Fibroblast of upper back skin (primary cell): ENCODE measurements at regions not wholly inside any gene's neighbourhood (a gene's known extent, or its start where the extent isn't known, plus 50 kb on each side); places are given as distances from the start of the nearest gene placed in this dataset.

ENCODE experiments used
- DNase-seq: peaks from one replicate; pipeline ENCODE4 v3.0.0-alpha.2; 2013

DNA sequence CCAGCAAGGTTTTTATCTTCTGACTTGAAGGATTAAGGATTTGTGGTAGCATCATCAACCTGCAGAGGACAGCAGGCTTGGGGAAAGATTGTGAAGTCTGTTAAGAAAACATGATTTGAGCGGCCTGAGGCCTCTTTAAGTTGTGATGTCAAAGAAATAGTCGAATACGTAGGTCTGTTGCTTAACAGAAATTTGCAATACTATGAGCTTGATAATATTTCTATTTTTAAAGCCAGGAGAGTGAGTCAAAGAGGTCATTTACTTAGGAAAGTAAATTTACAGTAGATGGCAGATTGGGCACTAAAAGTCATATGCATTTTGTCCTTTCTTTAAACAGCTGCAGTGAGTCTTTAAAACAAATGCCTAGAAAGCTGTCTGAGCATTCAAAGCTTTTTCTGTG, 336.3 kb downstream of the DIPK2A start:
- DNase-seq, result no peak

DNA sequence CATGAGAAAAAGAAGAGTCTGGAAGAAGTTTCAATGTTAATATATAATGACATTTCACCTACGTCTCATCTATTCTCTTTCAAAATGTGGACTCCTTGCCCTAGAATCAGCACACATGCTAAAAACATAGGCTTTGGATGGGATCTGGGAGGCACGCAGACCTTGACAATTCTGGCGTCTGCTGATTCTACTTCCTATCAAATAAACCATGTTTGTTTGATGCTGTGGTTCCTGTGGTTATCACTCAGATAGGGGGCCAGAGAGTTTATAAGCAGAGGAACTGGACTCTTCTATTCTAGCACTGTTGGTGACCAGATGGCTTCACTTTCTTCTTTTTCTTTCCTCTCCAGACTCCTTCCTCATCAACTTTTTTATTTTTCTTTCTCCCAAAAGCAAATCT, 336.8 kb downstream of the DIPK2A start:
- no peak for DNase-seq

DNA sequence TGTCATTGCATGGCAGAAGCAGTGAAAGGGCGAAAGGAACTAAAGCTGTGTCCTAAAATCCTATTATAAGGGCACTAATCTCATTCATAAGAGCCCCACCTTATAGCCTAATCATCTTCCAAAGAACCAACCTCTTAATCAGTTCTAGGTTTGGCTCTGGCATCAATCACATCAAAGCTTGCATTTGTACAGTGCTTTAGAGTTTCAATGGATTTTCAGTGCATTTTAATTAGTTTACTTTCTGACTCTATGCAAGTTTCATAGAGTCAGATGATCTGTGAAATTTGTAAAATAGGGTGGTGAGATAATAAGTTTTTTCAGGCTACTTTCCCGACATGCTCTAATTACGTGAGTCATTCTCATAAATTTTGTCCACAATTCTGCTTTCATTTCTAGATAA, 341.1 kb downstream of the DIPK2A start:
- DNase-seq, result no peak

DNA sequence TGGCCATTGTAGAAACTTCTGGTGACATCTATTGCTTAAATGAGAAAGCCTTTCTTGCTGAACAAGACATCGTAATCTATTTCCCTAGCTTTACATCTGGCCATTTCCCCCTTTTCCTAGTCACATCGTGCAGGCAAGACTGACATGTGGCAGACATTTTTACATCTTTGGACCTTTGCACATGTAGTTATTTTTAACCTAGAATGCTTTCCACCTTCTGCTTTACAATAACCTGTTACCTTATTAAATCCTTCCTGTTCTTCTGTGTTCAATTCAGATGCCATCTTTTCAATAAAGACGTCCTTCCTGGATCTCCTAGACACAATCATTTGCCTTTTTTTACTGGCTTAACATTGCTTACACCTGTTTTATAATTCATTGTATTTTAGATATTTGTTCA, 343.3 kb downstream of the DIPK2A start:
- no peak for DNase-seq

DNA sequence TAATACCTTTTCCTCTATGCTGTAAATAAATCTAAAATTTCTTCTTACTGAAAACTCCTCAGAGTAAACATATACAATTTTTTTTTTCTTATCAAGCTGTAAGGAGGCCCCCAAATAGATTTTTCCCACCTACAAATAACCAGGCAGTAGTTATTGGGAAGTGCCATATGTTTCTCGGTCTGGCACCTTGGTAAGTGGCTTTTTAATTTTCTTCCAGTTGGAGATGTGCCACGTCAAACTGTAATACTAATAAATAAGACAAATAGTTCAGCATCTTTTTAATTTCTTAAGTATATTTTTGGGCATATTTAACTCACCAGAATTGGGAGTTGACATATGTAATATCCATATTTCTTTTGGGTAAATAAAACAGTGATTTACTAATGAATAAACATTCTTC, 346.3 kb downstream of the DIPK2A start:
- DNase-seq, result no peak

DNA sequence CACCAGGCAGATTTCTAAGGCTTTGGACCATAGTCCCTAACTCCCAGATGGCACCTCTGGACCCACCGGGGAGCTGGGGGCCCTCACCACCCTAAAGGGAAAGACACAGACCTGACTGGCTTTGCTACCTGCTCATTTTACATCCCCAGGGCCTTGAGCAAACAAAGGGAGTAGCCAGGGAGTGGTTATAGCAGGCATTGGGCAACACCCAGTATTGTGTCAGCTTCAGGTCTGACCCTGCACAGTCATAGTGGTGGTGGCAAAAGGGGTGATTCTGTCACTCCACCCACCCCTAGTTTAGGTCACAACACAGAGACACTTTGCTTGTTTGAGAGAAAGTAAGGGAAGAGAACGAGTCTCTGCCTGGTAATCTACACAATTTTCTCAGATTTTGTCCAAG, 352.5 kb downstream of the DIPK2A start:
- no peak for DNase-seq

DNA sequence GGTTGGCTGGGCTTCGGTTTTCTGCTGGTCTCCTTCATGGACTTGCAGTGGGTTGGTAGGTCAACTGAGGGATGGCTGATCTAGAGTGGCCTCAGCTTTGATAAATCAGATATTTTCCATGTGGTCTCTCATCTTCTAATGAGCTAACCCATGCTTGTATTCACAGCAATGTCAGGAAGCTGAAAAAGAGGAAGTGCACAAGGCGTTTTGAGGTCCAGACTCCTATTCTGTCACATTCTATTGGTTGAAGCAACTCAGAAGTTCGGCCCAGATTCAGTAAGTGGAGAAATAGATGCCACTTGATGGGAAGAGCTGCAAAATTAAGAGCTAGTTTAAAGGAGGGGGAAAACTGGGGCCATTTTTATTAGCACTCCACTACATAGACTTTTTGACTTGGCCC, 361.2 kb downstream of the DIPK2A start:
- no peak for DNase-seq

DNA sequence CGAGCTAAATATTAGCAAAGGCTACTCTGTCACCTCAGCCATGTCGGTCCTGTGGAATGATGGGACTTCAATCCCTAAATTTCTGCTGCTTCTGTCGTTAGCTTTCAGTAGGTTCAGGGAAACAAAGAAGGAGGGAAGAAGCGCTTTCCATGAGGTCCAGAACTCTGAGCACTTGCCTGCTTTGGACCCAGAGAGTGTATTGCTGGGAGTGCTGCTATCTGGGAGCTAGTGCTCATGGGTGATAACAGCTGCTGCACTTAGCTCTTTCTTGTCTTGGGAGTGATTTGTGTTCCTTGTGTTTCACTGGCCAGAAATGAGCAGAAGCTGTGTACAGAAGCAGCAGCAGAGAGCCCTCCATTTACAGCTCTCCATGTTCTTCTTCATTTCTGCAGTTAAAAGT, 369.8 kb downstream of the DIPK2A start:
- DNase-seq, result no peak

DNA sequence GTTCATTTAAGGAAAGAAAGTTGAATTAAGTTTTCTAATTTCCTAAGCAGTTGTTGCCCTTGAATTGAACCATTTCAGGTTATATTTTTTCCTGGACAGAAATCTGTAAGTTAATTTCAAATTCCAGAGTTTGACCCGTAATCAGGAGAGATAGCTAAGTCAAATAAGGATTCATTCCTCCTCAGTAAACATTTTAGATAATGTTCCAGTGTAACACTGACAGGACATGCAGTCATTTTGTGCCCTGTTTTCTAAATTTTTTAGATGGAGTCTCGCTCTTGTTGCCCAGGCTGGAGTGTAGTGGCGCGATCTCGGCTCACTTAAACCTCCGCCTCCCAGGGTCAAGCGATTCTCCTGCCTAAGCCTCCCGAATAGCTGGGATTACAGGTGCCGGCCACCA, 371.7 kb downstream of the DIPK2A start:
- no peak for DNase-seq

DNA sequence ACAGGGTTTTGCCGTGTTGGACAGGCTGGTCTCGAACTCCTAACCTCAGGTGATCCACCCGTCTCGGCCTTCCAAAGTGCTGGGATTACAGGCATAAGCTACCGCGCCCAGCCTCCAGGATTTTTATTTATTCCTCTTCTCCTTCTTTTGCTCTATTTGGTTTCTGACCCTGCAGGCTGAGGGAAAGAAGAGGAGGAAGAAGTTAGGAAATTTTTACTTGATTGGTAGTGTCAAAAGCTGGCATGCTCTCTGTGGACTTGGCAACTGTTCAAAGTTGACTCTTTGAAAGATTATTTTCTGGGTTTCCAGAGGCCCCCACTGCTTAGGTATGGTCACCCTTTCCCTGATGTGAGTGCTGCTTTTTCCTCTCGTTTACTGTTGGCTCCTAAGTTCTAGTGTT, 372.2 kb downstream of the DIPK2A start:
- DNase-seq, result no peak

DNA sequence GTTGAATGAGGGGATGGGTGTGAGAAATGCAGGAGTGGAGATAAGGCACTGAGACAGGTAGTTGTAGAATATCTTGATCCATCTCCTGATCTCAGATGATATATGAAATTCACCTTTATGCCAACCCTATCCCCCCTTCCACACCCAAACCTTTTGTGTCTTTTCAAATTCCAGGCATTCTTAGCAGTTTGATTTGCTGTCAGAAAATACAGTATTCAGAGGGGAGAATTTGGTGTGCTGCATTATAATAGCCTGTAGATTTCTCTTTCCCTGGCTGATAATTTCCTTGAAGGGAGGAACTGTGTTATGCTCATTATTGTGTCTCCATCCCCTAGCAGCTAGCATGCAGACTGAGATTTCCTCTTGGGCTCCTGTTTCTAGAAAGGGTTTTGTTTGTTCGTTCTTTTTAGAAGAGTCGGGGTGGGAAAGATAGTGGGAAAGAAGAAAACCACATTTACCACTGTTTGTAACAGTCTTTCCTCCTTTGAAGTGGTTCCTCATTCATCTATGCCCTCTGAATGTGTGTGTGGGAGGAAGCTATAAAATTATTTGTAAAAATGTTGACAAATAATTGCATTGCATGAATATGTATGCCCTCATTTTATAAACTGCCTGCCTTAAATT, 373.4 kb downstream of the DIPK2A start:
- no peak for DNase-seq

DNA sequence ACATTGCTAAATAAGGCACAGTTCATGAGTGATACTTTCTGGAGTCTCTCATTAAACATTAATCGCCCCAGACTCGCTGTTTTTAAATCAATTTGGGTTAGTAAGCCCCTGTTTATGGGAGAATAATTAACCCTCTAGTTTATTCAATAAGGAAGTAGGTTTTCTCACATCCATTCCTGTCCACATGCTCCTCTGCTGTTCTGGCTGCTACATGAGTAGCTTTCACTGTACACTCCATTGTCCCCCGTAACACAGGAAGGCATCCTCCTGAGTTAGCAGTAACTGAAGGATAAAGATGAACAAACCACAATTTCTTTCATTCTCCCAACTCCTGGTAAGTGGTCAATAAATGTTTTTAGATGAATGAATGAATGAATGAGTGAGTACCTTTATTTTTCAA, 378.5 kb downstream of the DIPK2A start:
- no peak for DNase-seq

DNA sequence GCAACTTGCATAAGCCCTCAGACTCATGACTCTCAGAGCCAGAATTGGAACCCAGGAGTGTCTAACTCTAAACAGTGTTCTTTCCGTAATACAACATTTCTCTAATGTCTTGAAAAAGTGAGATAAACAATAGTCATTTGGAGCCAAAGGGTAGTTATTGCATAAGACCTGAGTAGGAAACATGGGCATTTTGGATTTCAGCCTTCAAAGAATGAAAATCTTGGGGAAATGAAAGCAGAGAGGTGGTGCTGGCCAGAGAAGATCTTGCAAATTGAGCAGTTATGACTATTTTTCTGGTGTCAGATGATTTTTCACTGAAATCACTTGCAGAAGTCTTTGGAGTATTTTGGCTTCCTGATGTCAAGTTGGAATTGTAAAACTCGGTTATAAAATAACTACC, 379.4 kb downstream of the DIPK2A start:
- no peak for DNase-seq

DNA sequence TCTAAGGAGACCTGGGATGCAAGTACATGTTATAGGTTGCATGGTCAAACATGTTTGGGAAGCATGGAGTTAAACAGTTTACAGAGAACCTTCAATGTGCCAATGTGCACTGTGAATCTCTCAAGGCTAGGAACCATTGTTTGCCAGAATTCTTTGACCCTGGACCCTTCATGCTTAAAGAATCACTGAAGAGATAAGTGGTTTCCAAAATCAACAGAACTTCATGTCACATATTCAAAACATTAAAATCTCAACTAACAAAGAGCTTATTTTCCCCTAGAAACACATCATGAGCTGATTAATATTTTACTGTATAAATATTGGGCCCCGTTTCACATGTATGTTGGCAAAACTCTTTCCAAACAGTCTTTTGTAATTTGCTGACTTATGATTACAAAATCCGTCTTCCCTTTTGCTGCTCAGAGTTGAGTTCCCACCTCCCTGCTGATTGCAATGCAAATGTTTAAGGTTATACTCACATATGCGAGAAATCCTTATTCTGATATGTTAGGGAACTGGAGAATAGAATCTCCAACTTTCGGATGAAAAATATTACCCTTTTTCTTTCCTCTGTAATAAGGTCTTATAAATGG, 380.2 kb downstream of the DIPK2A start:
- DNase-seq, result no peak

DNA sequence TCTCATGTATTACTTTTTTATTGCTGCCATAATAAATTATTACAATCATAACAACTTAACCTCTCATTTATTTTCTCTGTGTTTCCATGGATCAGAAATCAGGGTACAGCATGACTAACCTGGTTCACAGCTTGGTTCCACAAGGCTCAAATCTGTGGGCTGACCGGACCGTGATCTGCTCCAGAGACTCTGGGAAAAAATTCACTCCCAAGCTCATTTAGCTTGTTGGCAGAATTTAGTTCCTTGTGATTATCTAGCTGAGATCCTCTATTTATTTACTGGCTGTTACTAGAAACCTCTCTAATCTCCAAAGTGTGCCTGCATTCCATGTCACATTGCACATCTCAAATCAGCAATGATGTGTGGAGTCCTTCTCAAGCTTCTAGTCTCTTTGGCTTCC, 386.6 kb downstream of the DIPK2A start:
- DNase-seq, result no peak

DNA sequence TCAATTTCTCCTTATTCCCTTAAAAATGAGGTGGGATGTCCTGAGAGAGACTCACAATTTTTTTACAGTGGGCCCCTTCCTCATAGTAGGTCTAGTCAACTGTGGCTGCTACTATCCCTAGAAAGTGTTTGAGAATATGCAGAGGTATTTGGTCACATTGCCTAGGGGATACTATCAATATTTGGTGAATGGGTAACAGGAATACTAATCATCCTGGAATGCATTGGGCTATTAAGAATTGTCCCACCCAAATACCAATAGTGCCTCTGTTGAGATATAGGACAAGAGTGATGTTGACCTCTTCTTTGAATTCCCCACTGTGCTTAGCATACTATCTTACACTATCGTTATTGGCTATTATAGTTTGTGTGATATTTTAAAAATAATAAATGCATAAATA, 389.4 kb downstream of the DIPK2A start:
- DNase-seq, result peak; percentile 10

DNA sequence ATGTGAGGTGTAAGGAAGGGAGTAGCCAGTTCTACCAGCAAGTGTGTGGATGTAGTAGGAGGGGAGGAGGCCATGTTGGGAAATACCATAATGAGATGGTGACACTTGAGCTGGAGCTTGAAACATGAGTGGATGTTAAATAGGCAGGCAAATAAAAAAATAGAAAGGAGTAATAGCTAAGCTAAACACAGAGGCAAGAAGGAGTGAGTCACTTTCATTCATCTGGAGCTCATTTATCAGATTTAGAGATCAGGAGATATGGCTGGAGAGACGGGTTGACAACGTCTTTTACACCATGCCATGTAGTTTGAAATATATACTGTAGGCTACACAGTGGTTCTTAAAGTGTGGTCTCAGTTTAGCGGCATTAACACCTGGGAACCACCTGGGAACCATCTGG, 390.5 kb downstream of the DIPK2A start:
- peak; percentile 75 for DNase-seq

DNA sequence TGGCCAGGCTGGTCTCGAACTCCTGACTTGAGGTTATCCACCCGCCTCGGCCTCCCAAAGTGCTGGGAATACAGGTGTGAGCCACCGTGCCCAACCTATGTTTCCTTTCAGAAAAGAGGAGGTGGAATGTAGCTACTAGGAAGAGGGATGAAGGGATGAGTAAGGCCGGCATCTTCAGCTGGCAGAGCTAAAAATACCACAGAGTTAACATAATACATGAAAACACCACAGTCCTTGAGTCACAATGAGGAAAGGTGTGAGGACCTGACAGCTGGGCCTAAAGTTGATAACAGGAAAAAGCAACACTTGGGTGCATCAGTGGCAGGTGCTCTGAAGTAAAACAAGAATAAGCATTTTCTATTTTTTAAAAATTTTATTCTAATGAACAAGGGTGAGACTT, 392.2 kb downstream of the DIPK2A start:
- DNase-seq, result no peak

DNA sequence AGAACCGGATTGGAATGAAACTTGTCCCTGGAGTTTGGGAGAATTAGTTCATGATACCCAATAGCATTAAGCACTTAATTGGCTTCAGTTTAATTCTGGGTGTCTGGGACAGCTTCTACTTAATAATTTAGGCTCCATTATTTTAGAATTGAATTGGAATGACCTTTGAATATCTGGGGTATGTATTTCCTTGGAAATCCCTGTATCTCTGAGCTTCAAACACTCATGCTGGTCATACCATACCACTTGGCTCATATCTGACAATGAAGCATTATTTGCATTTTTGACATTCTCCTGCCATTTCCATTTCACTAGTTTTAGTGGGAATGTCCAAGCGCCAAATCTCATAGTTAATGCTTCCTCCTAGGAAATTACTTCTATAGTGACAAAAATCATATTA, 393.1 kb downstream of the DIPK2A start:
- peak; percentile 16 for DNase-seq

DNA sequence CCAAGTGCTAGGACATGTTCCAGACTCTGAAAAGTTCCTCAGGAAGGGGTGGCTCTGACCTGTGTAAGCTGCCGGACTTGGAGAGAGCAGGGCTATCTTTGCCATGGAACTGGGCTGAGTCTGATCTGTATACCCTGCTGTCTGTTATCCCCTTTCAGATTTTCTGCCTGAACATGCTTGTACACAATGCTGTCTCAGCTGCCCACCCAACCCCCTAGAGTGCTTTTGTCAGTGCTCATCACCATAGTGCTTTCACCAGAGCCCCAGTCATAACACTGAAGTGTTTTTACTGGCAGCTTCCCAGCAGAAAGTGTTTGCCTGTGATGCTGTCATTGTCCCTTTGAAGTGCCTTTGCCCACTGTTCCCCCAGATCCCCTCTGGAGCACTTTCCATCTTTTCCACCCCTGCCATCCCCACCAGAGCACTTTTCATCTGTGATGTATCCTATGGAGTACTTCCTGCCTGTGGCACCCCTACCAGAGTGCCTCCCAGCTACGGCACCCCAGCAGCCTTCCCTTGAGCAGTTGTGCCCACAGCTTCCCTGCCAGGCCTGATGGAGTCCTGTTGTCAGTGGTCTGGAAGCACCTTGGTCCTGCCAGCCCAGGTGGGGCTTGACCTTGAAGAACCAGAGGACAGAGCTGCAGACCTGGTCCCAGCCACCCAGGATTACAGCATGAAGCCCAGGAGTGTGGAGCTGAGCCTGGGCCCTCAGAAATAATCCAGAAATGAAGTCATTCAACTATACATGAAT, 397.7 kb downstream of the DIPK2A start:
- peak; percentile 2 for DNase-seq

DNA sequence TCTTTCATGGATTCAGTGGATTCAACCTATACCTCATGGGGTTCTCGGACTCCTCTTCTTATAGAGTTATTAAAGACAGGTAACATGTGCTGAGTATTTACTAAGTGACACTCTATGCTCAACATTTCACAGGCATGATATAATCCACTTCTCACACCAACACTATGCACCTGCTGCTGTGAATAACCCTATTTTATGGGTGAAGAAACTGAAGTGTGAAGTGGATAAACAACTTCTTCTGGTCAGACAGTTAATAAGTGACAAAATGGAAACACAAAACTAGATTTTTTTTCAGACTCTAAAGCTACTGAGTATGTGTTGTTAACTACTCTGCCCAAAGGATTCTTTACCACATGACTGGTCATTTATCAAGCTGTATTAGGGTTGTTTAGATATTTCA, 403.5 kb downstream of the DIPK2A start:
- DNase-seq, result no peak

DNA sequence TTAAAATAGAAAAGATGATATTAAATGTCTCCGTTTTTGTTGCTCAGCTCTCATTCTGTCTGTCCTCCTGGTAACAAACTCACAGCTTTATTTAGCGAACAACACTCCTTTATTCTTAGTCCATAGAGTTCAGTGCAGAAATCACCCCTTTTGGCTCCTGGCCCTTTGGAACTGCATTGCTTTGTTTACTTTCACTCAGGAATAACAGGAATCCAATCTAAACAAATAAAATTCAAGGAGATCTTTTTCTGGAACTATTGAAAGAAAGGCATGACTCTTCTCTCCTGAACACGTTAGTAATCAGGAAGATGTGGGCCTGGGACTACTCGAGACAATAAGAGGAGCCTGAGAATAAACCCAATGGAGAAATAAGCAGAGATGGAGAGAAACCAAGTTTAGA, 409.2 kb downstream of the DIPK2A start:
- DNase-seq, result no peak

DNA sequence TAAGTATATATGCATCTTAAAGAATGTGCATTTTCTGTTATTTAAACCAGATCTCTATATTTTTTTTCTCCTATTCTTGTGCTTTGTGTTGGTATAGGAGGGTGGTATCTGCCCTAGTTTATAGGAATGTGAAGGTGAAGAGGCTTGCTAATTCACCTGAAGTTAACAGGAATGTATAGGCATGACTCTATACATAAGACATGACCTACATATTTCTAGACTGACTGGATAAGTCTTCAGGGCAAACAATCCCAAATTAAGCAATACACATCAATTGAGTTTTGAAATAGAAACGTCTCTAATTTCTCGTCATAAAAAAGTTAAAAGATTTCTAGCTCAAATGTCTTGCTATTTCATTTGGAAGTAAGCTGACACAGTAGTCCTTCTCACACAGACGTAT, 410.0 kb downstream of the DIPK2A start:
- DNase-seq, result no peak

DNA sequence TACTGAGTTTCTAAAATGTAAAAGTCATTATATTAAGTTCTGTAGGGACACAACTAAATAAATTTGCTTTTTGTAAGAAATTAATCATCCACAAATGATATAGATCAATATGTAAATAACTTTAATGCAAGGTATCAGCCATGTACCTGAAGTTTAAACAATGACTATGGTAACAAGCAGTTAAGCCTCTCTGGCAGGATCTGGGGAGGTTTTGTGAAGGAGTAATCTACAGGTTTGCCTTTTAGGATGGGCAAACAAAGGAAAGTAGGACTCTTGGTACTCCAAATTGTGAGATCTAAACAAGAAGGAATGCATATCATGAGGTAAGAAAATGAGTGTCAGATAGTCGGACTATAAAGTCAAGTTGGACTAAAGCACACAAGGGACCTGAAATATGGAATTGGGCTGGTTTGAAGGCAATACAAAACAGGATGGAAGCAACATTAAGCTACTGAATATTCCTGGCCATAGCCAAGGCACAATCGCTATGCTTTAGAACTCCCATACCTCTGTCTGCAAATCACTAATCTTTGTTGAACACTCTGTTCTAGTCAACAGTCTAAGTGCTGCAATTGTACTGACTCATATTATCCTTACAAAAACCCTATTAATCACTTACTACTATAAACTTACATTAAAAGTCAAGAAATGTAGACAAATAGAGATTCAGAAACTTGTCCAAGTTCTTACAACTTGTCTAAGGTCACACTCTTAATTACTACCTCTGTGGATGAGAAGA, 412.8 kb downstream of the DIPK2A start:
- no peak for DNase-seq
